GM12865 (cell line): ENCODE measurements at regions not wholly inside any gene's neighbourhood (a gene's known extent, or its start where the extent isn't known, plus 50 kb on each side); places are given as distances from the start of the nearest gene placed in this dataset.

Experiments
- DNase-seq: peaks from one replicate; pipeline ENCODE4 v3.0.0; 2010; ENCODE audit warnings: low read depth
- H3K4me3 ChIP-seq: 2 replicates; pipeline ENCODE4 v1.5.1; 2011; ENCODE audit warnings: mild to moderate bottlenecking, low read depth, low read length, control low read depth
- CTCF ChIP-seq: IDR thresholded peaks from 2 replicates; pipeline ENCODE4 v1.5.1; 2011; ENCODE audit warnings: low read length, control low read depth, low read depth, inconsistent platforms; ENCODE audit not compliant: insufficient read depth; ENCODE audit errors: missing control alignments

DNA sequence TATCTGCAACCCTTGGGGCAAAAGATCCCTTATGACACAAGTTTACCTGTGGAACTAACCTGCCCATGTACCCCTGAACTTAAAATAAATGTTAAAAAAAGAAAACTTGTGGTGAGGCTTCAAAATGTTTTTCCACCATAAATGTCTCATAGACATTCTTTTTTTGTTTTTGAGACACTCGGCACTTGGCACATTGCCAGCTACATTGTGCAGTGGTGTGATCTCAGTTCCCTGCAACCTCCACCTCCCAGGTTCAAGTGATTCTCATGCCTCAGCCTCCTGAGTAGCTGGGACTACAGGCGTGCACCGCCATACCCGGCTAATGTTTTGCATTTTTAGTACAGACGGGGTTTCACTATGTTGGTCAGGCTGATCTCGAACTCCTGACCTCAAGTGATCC lies 528.9 kb upstream of the CXorf51A start:
- H3K4me3 ChIP-seq: no peak overlapping the region
- no peak for TF ChIP-seq CTCF
- no peak for DNase-seq

DNA sequence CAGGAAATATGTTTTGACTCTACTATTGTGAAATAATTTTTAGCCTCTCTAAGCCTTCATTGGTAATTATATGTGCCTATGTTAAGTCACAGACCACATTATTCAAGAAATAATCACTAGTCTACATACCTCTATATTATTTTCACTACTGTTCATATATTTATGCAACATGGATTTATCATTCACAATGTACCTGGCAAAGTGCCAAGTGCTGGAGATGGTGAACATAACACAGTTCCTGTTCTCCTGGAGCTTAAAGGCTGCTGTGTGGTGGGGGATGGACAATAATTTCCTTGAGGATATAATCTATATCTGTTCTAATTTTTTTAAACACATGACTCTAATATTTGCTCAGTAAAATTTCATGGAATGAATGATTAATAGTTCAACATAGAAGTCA lies 527.7 kb upstream of the CXorf51A start:
- TF ChIP-seq CTCF: no peak
- DNase-seq: no peak
- no peak overlapping the region for H3K4me3 ChIP-seq

- TF ChIP-seq CTCF: no peak
- no peak for DNase-seq
- no peak overlapping the region for H3K4me3 ChIP-seq
These were observed 526.4 kb upstream of the CXorf51A start for GRCh38 chrX:147340947-147341346.

- no peak for TF ChIP-seq CTCF
- no peak for DNase-seq
- no peak overlapping the region for H3K4me3 ChIP-seq
These were observed 519.3 kb upstream of the CXorf51A start for GRCh38 chrX:147333821-147334220.

DNA sequence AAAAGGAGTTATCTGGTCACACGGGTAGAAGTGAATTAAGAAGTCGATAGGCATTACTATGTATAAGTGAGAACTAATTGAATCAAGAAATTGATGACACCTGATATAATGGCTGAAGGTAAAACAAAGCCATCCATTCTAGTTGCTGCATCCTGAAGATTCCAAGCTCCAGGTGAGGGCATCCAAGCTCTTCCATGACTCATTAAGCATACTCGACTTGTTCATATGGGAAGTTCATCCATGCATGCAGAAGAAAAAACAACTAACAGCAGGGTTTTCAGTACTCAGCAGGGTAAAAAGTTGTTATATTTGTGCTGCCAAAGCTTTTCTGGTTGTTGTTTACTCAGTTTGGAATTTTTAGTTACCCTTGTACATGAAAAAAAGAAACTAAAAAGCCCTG lies 508.0 kb upstream of the CXorf51A start:
- no peak for DNase-seq
- TF ChIP-seq CTCF: no peak
- no peak overlapping the region for H3K4me3 ChIP-seq

DNA sequence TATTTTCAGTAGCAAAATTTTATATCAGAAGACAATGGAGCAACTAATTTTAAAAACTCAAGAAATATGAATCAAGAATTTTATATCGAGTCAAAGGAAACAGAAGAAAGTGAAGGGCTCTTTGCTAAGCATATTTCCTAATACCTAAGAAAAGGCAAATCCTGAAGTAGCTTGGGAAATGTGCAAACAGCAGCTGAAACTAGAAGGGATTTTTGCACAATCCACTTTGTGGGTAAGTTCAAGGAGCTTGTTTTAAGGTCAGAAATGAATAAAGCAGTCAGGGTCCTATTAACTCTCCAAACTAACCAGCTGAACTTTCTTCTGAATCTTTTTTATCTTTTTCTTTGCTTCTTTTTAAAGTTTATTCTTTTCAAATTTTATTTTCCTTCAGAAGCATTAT lies 500.9 kb upstream of the CXorf51A start:
- TF ChIP-seq CTCF: no peak
- H3K4me3 ChIP-seq: no peak overlapping the region
- DNase-seq: no peak
